HL-60 (cell line): ENCODE measurements at regions not wholly inside any gene's neighbourhood (a gene's known extent, or its start where the extent isn't known, plus 50 kb on each side); places are given as distances from the start of the nearest gene placed in this dataset.

Experiments
- DNase-seq, 2 experiments: peaks; one replicate each; pipeline ENCODE4 v3.0.0-alpha.2; 2010 to 2020; ENCODE audit warnings: low read depth in 1 of 2, low spot score in 1 of 2
- H3K27ac ChIP-seq: fragments of 250-450 bp; sonication (Bioruptor Pico); replicated peaks from 2 replicates; pipeline ENCODE4 v1.5.1; 2020; ENCODE audit warnings: mild to moderate bottlenecking, moderate library complexity
- H3K27me3 ChIP-seq: fragments of 250-450 bp; sonication (Bioruptor Pico); 2 replicates; pipeline ENCODE4 v1.5.1; 2021; ENCODE audit warnings: mild to moderate bottlenecking, moderate library complexity; ENCODE audit not compliant: insufficient read depth, poor library complexity, severe bottlenecking
- H3K4me3 ChIP-seq: replicated peaks from 2 replicates; pipeline ENCODE4 v1.5.1; 2011; ENCODE audit warnings: mild to moderate bottlenecking, control low read depth, low read length; ENCODE audit not compliant: insufficient read depth
- CTCF ChIP-seq: IDR thresholded peaks from one replicate; pipeline ENCODE4 v1.5.1; 2011; ENCODE audit warnings: low read length, control low read depth, inconsistent platforms; ENCODE audit not compliant: insufficient read depth
- GABPA ChIP-seq: IDR thresholded peaks from 2 replicates; pipeline ENCODE4 v1.6.1; 2012; ENCODE audit warnings: low read depth
- POLR2AphosphoS5 ChIP-seq: IDR thresholded peaks from 2 replicates; pipeline ENCODE4 v1.6.1; 2012; ENCODE audit warnings: low read depth
- SPI1 ChIP-seq: IDR thresholded peaks from 2 replicates; pipeline ENCODE4 v1.6.1; 2012; ENCODE audit warnings: low read depth, mild to moderate bottlenecking, borderline replicate concordance
- TF ChIP-seq, protein P1 (sequence below): IDR thresholded peaks from 2 replicates; pipeline ENCODE4 v1.6.1; 2012; ENCODE audit warnings: low read depth; ENCODE audit not compliant: insufficient replicate concordance

- no peak for DNase-seq
- TF ChIP-seq CTCF (no peak), GABPA (no peak), POLR2AphosphoS5 (no peak), SPI1 (no peak)
- TF ChIP-seq, protein P1, sequence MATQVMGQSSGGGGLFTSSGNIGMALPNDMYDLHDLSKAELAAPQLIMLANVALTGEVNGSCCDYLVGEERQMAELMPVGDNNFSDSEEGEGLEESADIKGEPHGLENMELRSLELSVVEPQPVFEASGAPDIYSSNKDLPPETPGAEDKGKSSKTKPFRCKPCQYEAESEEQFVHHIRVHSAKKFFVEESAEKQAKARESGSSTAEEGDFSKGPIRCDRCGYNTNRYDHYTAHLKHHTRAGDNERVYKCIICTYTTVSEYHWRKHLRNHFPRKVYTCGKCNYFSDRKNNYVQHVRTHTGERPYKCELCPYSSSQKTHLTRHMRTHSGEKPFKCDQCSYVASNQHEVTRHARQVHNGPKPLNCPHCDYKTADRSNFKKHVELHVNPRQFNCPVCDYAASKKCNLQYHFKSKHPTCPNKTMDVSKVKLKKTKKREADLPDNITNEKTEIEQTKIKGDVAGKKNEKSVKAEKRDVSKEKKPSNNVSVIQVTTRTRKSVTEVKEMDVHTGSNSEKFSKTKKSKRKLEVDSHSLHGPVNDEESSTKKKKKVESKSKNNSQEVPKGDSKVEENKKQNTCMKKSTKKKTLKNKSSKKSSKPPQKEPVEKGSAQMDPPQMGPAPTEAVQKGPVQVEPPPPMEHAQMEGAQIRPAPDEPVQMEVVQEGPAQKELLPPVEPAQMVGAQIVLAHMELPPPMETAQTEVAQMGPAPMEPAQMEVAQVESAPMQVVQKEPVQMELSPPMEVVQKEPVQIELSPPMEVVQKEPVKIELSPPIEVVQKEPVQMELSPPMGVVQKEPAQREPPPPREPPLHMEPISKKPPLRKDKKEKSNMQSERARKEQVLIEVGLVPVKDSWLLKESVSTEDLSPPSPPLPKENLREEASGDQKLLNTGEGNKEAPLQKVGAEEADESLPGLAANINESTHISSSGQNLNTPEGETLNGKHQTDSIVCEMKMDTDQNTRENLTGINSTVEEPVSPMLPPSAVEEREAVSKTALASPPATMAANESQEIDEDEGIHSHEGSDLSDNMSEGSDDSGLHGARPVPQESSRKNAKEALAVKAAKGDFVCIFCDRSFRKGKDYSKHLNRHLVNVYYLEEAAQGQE = no peak
- Histone ChIP-seq H3K27me3 (peaks cover 5% of the 10 kb centered on the region), H3K27ac (no peak overlapping the region), H3K4me3 (no peak overlapping the region)
Measured at GRCh38 chr5:43985411-43985810, 382.4 kb downstream of the NNT start.

GRCh38 chr5:43981556-43981955 lies 378.6 kb downstream of the NNT start:
- H3K27ac ChIP-seq = no peak overlapping the region
- no peak for DNase-seq
- no peak overlapping the region for H3K4me3 ChIP-seq
- no peak for TF ChIP-seq SPI1
- no peak for TF ChIP-seq CTCF
- TF ChIP-seq, protein P1 = no peak
- no peaks in the 10 kb centered on the region for H3K27me3 ChIP-seq

GRCh38 chr5:43973908-43974307 lies 370.9 kb downstream of the NNT start:
- H3K4me3 ChIP-seq = no peak overlapping the region
- no peak overlapping the region for H3K27ac ChIP-seq
- DNase-seq = no peak
- H3K27me3 ChIP-seq = no peaks in the 10 kb centered on the region
- TF ChIP-seq CTCF = no peak
- TF ChIP-seq POLR2AphosphoS5 = no peak
- TF ChIP-seq, protein P1 = no peak
- no peak for TF ChIP-seq SPI1
- TF ChIP-seq GABPA = no peak
